OCI-LY7 (cell line): ENCODE measurements at regions not wholly inside any gene's neighbourhood (a gene's known extent, or its start where the extent isn't known, plus 50 kb on each side); places are given as distances from the start of the nearest gene placed in this dataset.

ENCODE experiments used
- BruUV-seq: library from RNA; stranded (reverse); fragments of 400-500 nt; replicated peaks from 2 replicates; lab custom pipeline; 2021; lab: Mats Ljungman, UMichigan
- CTCF ChIA-PET: fragments of 300-600 bp; sonication (Branson Sonifier 250); formaldehyde crosslinking; loops from one replicate; lab custom pipeline; 2022; ENCODE audit warnings: antibody characterized with exemption; ENCODE audit not compliant: unreplicated experiment; lab: Charles Lee
- POLR2A ChIA-PET: fragments of 300-600 bp; sonication (Branson Sonifier 250); formaldehyde crosslinking; loops from one replicate; lab custom pipeline; 2022; ENCODE audit warnings: antibody characterized with exemption; lab: Charles Lee
- DNase-seq: peaks from one replicate; pipeline ENCODE4 v3.0.0-alpha.2; 2015; ENCODE audit warnings: low spot score
- H2AFZ ChIP-seq: fragments of 200-600 bp; sonication (generic), shearing (Covaris generic); 2 replicates; pipeline ENCODE4 v1.6.1; 2014; ENCODE audit warnings: mild to moderate bottlenecking, antibody characterized with exemption, low read length, moderate library complexity
- H3K27ac ChIP-seq: fragments of 200-600 bp; sonication (generic); 2 replicates; pipeline ENCODE4 v1.5.1; 2014; ENCODE audit warnings: mixed run types, low read depth, mild to moderate bottlenecking, moderate library complexity, low read length, inconsistent platforms; ENCODE audit not compliant: poor library complexity, severe bottlenecking
- H3K36me3 ChIP-seq: fragments of 200-600 bp; sonication (generic); 2 replicates; pipeline ENCODE4 v1.6.1; 2014; ENCODE audit warnings: mild to moderate bottlenecking, antibody characterized with exemption, low read length, moderate library complexity, mixed read lengths; ENCODE audit not compliant: insufficient read depth
- H3K4me1 ChIP-seq: fragments of 200-600 bp; sonication (generic); 2 replicates; pipeline ENCODE4 v1.5.1; 2014; ENCODE audit warnings: mild to moderate bottlenecking, low read length; ENCODE audit not compliant: insufficient read depth, poor library complexity, severe bottlenecking
- H3K4me2 ChIP-seq: fragments of 200-600 bp; sonication (generic); 2 replicates; pipeline ENCODE4 v1.6.1; 2014; ENCODE audit warnings: mild to moderate bottlenecking, low read length
- H3K4me3 ChIP-seq: fragments of 200-600 bp; sonication (generic); 2 replicates; pipeline ENCODE4 v1.5.1; 2014; ENCODE audit warnings: mild to moderate bottlenecking, low read depth, low read length; ENCODE audit not compliant: poor library complexity, severe bottlenecking
- H3K79me2 ChIP-seq: fragments of 200-600 bp; sonication (generic); 2 replicates; pipeline ENCODE4 v1.6.1; 2016; ENCODE audit warnings: low read depth, mild to moderate bottlenecking, low read length, moderate library complexity, mixed read lengths; ENCODE audit not compliant: insufficient read depth
- H3K9me2 ChIP-seq: fragments of 200-600 bp; sonication (generic); 2 replicates; pipeline ENCODE4 v1.6.1; 2016; ENCODE audit warnings: mild to moderate bottlenecking, low read length, mixed read lengths; ENCODE audit not compliant: insufficient read depth
- H3K9me3 ChIP-seq: fragments of 200-600 bp; sonication (generic); 2 replicates; pipeline ENCODE4 v1.6.1; 2014; ENCODE audit warnings: mild to moderate bottlenecking, mixed run types, low read length, mixed read lengths
- H4K20me1 ChIP-seq: fragments of 200-600 bp; sonication (generic); 2 replicates; pipeline ENCODE4 v1.6.1; 2014; ENCODE audit warnings: mild to moderate bottlenecking, antibody characterized with exemption, low read length, moderate library complexity, mixed read lengths; ENCODE audit not compliant: insufficient read depth
- CTCF ChIP-seq: fragments of 200-600 bp; sonication (generic); conservative IDR thresholded peaks from 2 replicates; pipeline ENCODE4 v1.5.1; 2014; ENCODE audit warnings: mild to moderate bottlenecking, antibody characterized with exemption, low read length, moderate library complexity, mixed read lengths
- EZH2phosphoT487 ChIP-seq: fragments of 200-600 bp; sonication (generic); IDR thresholded peaks from 2 replicates; pipeline ENCODE4 v1.6.1; 2018; ENCODE audit warnings: low read depth, borderline replicate concordance, mild to moderate bottlenecking, mixed run types, antibody characterized with exemption, low read length, moderate library complexity, mixed read lengths
- intact Hi-C: fragments of 100-400 bp; cut with micrococcal nuclease; formaldehyde crosslinking; loops from one replicate; pipeline ENCODE4 v1.10.0; 2022; ENCODE audit not compliant: unreplicated experiment

GRCh38 chr13:47081246-47081645, 184.4 kb upstream of the HTR2A start:
- ChIA-PET CTCF (no interaction called here), POLR2A (no interaction called here)
- no peaks in the 10 kb centered on the region for H3K9me3 ChIP-seq
- no peak overlapping the region for H3K4me2 ChIP-seq
- H3K79me2 ChIP-seq, result no peaks in the 10 kb centered on the region
- H3K4me1 ChIP-seq, result no peaks in the 10 kb centered on the region
- intact Hi-C loops, result no loop called here
- no peak for DNase-seq
- TF ChIP-seq EZH2phosphoT487 (no peak), CTCF (no peak)
- no peak overlapping the region for H3K4me3 ChIP-seq
- H3K9me2 ChIP-seq, result no peaks in the 10 kb centered on the region
- H3K36me3 ChIP-seq, result no peaks in the 10 kb centered on the region
- H2AFZ ChIP-seq, result no peak overlapping the region
- BruUV-seq, result no TSS peak
- H3K27ac ChIP-seq, result no peak overlapping the region
- no peaks in the 10 kb centered on the region for H4K20me1 ChIP-seq

DNA sequence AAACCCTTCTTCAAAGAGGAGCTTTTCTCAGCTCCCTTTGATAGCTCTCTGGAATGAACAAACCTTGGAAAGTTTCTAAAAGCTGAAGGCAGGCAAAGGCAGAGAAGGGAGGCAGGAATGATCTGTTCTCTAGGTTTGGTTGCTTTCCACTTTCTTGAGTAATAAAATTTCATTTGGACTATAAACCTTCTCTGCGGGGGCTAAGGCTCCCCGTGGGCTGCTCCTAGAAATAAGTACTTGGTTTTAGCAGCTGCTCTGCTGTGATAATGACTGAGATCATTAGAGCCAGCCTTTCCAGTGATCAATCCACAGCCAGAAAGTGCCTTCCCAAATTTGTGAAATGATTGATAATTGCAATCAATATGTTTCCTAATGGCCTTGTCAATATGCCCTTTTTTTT, 183.8 kb upstream of the HTR2A start:
- no peaks in the 10 kb centered on the region for H3K9me3 ChIP-seq
- BruUV-seq, result no TSS peak
- intact Hi-C loops, result no loop called here
- no peak overlapping the region for H3K4me2 ChIP-seq
- no peak overlapping the region for H3K4me3 ChIP-seq
- H3K79me2 ChIP-seq, result no peaks in the 10 kb centered on the region
- no peaks in the 10 kb centered on the region for H4K20me1 ChIP-seq
- DNase-seq, result no peak
- CTCF ChIA-PET, result no interaction called here
- no peak overlapping the region for H2AFZ ChIP-seq
- TF ChIP-seq CTCF (no peak), EZH2phosphoT487 (no peak)
- H3K27ac ChIP-seq, result no peak overlapping the region
- POLR2A ChIA-PET, result no interaction called here
- H3K4me1 ChIP-seq, result no peaks in the 10 kb centered on the region
- no peaks in the 10 kb centered on the region for H3K36me3 ChIP-seq
- no peaks in the 10 kb centered on the region for H3K9me2 ChIP-seq

DNA sequence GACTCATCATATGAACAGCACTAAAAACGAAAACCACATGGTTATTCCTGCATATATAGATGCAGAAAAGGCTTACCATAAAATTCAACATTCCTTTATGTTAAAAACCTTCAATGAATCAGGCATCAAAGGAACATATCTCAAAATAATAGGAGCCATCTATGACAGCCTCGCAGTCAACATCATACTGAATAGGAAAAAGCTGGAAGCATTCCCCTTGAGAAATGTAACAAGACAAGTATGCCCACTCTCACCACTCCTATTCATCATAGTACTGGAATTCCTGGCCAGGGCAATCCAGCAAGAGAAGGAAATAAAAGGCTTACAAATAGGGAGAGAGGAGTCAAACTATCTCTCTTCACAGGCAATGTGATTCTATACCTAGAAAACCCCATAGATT, 179.6 kb upstream of the HTR2A start:
- no peak for TF ChIP-seq EZH2phosphoT487
- no peak for TF ChIP-seq CTCF
- no peak overlapping the region for H3K27ac ChIP-seq
- H3K4me3 ChIP-seq, result no peak overlapping the region
- ChIA-PET POLR2A (no interaction called here), CTCF (no interaction called here)
- H3K36me3 ChIP-seq, result no peaks in the 10 kb centered on the region
- H4K20me1 ChIP-seq, result no peaks in the 10 kb centered on the region
- no peaks in the 10 kb centered on the region for H3K9me2 ChIP-seq
- intact Hi-C loops, result no loop called here
- H3K4me1 ChIP-seq, result no peaks in the 10 kb centered on the region
- no peak overlapping the region for H2AFZ ChIP-seq
- no peaks in the 10 kb centered on the region for H3K9me3 ChIP-seq
- no peak overlapping the region for H3K4me2 ChIP-seq
- H3K79me2 ChIP-seq, result no peaks in the 10 kb centered on the region
- no TSS peak for BruUV-seq
- no peak for DNase-seq
